ENCODE measurements at regions not wholly inside any gene's neighbourhood (a gene's known extent, or its start where the extent isn't known, plus 50 kb on each side); places are given as distances from the start of the nearest gene placed in this dataset.
"Not testable (repeated sequence)": the region's sequence is repeated elsewhere in the genome, so short reads cannot be mapped to it uniquely, and the experiment has no call there.

DNA sequence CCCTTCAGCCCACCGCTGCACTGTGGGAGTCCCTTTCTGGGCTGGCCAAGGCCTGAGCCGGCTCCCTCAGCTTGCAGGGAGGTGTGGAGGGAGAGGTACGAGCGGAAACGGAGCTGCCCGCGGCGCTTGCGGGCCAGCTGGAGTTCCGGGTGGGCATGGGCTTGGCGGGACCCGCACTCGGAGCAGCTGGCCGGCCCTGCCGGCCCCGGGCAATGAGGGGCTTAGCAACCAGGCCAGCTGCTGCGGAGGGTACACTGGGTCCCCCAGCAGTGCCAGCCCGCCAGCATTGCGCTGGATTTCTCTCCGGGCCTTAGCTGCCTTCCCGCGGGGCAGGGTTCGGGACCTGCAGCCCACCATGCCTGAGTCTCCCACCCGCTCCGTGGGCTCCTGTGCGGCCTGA, 620.6 kb downstream of the SLITRK5 start:
- TF ChIP-seq, protein P1, sequence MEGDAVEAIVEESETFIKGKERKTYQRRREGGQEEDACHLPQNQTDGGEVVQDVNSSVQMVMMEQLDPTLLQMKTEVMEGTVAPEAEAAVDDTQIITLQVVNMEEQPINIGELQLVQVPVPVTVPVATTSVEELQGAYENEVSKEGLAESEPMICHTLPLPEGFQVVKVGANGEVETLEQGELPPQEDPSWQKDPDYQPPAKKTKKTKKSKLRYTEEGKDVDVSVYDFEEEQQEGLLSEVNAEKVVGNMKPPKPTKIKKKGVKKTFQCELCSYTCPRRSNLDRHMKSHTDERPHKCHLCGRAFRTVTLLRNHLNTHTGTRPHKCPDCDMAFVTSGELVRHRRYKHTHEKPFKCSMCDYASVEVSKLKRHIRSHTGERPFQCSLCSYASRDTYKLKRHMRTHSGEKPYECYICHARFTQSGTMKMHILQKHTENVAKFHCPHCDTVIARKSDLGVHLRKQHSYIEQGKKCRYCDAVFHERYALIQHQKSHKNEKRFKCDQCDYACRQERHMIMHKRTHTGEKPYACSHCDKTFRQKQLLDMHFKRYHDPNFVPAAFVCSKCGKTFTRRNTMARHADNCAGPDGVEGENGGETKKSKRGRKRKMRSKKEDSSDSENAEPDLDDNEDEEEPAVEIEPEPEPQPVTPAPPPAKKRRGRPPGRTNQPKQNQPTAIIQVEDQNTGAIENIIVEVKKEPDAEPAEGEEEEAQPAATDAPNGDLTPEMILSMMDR (IDR thresholded peaks at IDR 0.05; ENCODE audit: low read depth, low read length, missing input control), result not testable (repeated sequence)
- TF ChIP-seq, protein P2, sequence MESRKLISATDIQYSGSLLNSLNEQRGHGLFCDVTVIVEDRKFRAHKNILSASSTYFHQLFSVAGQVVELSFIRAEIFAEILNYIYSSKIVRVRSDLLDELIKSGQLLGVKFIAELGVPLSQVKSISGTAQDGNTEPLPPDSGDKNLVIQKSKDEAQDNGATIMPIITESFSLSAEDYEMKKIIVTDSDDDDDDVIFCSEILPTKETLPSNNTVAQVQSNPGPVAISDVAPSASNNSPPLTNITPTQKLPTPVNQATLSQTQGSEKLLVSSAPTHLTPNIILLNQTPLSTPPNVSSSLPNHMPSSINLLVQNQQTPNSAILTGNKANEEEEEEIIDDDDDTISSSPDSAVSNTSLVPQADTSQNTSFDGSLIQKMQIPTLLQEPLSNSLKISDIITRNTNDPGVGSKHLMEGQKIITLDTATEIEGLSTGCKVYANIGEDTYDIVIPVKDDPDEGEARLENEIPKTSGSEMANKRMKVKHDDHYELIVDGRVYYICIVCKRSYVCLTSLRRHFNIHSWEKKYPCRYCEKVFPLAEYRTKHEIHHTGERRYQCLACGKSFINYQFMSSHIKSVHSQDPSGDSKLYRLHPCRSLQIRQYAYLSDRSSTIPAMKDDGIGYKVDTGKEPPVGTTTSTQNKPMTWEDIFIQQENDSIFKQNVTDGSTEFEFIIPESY (IDR thresholded peaks at IDR 0.05), result not testable (repeated sequence)
- TF ChIP-seq TAF1 (conservative IDR thresholded peaks at IDR 0.05); YY1 (IDR thresholded peaks at IDR 0.05); RAD21 (IDR thresholded peaks at IDR 0.05); GABPA (IDR thresholded peaks at IDR 0.05 in 1 of 2, conservative IDR thresholded peaks at IDR 0.05 in 1 of 2); EGR1 (IDR thresholded peaks at IDR 0.05; ENCODE audit: low read depth in 2 of 2): not testable (repeated sequence)
- TF ChIP-seq, protein P3, sequence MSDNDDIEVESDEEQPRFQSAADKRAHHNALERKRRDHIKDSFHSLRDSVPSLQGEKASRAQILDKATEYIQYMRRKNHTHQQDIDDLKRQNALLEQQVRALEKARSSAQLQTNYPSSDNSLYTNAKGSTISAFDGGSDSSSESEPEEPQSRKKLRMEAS (IDR thresholded peaks at IDR 0.05), result not testable (repeated sequence)
- TF ChIP-seq, protein P4, sequence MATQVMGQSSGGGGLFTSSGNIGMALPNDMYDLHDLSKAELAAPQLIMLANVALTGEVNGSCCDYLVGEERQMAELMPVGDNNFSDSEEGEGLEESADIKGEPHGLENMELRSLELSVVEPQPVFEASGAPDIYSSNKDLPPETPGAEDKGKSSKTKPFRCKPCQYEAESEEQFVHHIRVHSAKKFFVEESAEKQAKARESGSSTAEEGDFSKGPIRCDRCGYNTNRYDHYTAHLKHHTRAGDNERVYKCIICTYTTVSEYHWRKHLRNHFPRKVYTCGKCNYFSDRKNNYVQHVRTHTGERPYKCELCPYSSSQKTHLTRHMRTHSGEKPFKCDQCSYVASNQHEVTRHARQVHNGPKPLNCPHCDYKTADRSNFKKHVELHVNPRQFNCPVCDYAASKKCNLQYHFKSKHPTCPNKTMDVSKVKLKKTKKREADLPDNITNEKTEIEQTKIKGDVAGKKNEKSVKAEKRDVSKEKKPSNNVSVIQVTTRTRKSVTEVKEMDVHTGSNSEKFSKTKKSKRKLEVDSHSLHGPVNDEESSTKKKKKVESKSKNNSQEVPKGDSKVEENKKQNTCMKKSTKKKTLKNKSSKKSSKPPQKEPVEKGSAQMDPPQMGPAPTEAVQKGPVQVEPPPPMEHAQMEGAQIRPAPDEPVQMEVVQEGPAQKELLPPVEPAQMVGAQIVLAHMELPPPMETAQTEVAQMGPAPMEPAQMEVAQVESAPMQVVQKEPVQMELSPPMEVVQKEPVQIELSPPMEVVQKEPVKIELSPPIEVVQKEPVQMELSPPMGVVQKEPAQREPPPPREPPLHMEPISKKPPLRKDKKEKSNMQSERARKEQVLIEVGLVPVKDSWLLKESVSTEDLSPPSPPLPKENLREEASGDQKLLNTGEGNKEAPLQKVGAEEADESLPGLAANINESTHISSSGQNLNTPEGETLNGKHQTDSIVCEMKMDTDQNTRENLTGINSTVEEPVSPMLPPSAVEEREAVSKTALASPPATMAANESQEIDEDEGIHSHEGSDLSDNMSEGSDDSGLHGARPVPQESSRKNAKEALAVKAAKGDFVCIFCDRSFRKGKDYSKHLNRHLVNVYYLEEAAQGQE (IDR thresholded peaks at IDR 0.05), result not testable (repeated sequence)
- TF ChIP-seq, protein P5, sequence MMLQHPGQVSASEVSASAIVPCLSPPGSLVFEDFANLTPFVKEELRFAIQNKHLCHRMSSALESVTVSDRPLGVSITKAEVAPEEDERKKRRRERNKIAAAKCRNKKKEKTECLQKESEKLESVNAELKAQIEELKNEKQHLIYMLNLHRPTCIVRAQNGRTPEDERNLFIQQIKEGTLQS (IDR thresholded peaks at IDR 0.05), result not testable (repeated sequence)

All from liver (tissue), 3 donors.